ENCODE measurements at regions not wholly inside any gene's neighbourhood (a gene's known extent, or its start where the extent isn't known, plus 50 kb on each side); places are given as distances from the start of the nearest gene placed in this dataset.
"Not testable (repeated sequence)": the region's sequence is repeated elsewhere in the genome, so short reads cannot be mapped to it uniquely, and the experiment has no call there.

GRCh38 chr4:189589201-189589600 is 351.5 kb upstream of the FRG1 start:
- TF ChIP-seq CTCF (IDR thresholded peaks at IDR 0.05); POLR2A (IDR thresholded peaks at IDR 0.05; ENCODE audit: low read depth); EP300 (IDR thresholded peaks at IDR 0.05): not testable (repeated sequence)
